Activated CD8-positive, alpha-beta memory T cell treated with anti-CD3 and anti-CD28 coated beads for 48 hours (primary cell): ENCODE measurements at regions not wholly inside any gene's neighbourhood (a gene's known extent, or its start where the extent isn't known, plus 50 kb on each side); places are given as distances from the start of the nearest gene placed in this dataset.
"Not testable (repeated sequence)": the region's sequence is repeated elsewhere in the genome, so short reads cannot be mapped to it uniquely, and the experiment has no call there.

Source experiments
- DNase-seq, 3 experiments: peaks; one replicate each; pipeline ENCODE4 v3.0.0-alpha.2; 2020; ENCODE audit warnings: low read depth in 2 of 3, low spot score in 2 of 3

DNA sequence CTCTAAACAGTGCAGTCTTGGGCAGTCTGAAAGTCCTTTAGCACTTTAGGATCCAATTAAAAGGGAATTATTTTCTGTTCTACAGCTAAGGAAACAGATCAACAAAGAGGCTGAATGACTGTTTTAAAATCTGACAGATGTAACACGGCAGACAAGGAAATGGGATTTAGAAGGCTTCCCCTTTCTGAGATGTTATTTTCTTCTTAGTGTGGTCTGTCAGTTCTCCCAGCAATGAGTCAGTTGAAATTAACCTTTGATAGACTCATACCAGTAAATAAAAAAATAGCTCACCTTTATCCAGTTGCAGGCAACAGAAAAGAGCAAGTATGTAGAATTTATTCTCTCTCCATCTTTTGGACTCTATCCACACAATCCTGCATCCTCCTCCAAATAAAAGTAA is 98.1 kb downstream of the NEDD1 start:
- no peak for DNase-seq

DNA sequence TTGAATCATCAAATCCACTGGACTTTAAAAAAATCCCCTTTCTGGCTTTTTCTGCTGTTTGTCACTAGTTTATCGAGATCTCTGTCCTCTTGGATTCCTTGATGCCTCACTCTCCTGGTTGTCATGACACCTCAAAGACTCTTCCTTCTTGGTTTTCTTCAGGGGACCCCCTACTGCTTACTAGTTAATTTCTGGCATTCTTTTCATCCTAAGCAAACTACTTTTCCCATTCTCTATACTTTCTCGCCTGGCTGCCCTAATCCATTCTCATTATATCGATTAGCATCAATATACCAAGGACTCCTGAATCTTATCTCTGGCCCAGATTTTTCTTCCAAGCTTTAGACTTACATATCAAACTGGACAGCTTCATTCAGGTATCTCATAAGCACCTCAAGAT is 98.6 kb downstream of the NEDD1 start:
- no peak for DNase-seq

DNA sequence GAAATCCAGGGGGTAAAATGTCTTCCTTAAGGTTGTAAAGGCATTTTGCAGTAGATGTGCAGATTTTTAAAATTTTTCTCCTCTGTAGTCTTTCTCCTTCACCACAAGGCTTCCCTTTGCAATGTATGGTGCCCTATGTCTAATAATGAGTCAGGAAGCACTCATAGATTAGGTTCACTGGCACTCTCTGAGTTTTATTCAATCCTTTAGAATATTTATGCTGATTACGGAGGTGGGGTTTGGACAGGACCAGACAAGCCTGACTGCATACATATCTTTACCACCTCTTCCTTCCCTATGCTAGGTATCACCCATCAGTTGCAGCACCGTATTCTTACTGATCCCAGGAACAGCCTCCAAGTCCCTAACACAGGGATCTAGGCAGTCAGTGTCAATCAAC is 99.5 kb downstream of the NEDD1 start:
- no peak for DNase-seq

GRCh38 chr12:97016163-97016562 is 109.1 kb downstream of the NEDD1 start:
- DNase-seq: no peak

- no peak for DNase-seq
Observed at GRCh38 chr12:97017213-97017612, 110.2 kb downstream of the NEDD1 start.

GRCh38 chr12:97022536-97023230 is 115.6 kb downstream of the NEDD1 start:
- DNase-seq: no peak

- DNase-seq: no peak
Observed at GRCh38 chr12:97024393-97024792, 117.3 kb downstream of the NEDD1 start.

DNA sequence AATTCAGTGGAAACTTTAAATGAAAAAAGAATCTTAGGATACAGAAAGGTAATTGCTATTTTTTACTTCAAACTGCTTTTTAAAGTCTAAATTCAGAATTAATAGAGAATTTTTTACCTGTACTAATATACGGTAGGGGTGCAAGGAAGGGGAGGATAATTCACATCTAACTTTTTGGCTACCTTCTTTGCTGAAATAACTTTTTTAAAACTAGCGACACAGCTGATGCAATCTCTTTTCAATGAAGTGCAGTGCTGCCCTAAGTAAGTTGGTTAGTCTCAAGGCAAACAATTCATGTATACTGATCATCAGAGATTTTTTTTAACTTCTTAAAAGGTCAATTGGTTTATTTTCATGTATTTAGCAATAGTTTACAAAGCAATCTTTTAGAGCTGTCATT is 119.8 kb downstream of the NEDD1 start:
- no peak for DNase-seq

DNA sequence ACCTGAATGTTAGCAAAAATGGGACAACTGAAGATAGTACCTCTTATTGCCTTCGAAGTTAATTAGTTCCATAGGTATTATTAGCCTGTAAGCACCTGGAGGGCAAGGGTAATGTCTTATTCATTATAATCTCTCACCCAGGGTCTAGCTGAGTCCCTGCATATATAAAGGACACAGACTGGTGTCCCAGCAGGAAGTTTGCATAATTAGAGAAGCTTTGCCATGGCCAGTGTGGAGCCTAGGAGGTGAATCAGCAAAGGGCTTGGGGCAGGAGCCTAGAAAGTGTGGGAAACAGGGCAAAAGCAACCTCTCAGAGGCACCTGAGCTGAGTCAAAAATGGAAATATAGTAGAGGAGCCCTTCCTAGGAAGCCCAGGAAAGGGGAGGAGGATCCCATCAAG is 120.4 kb downstream of the NEDD1 start:
- DNase-seq: no peak

GRCh38 chr12:97038131-97038530 is 131.1 kb downstream of the NEDD1 start:
- no peak for DNase-seq

- DNase-seq: no peak
Observed at GRCh38 chr12:97038834-97039233, 131.8 kb downstream of the NEDD1 start.

DNA sequence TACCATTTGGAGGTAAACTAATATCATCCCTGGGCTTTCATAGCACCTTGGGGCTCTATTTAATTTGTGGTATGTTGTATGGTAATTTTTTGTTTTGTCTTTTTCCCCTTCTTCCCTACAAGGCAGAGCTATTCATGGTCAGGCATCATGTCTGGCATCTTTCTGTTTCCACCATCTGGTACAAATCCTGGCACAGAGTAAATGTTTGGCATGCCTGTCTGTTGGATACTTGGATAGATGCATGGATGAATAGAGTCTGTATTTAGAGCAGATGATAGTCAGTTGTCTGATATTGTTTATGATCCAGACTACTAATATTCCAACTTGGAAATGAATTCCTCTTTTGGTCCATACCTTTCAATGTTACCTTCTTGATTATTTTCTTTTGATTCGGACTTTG is 139.8 kb downstream of the NEDD1 start:
- DNase-seq: no peak

GRCh38 chr12:97047361-97047760 is 140.3 kb downstream of the NEDD1 start:
- DNase-seq: no peak

- no peak for DNase-seq
Observed at GRCh38 chr12:97048421-97049035, 141.5 kb downstream of the NEDD1 start.

DNA sequence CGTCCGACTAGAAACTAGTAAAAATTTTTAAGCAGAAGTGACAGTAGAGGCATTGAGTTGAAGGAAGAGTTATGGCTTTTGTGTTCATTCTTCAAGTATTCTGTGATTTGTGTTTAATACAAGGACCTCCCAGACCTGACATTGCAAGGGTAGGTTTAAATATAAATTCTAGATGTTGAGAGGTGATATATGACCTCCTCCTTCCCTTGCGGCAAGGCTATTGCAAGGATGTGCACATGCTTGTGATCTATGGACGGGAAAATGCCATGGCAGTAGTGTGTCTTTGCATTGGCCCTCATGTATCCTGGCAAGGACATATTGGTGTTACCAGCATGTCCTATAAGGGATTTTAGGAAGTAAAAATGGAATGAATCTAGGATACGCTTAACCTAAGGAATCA is 143.5 kb downstream of the NEDD1 start:
- DNase-seq: no peak

- no peak for DNase-seq
Observed at GRCh38 chr12:97051341-97051740, 144.3 kb downstream of the NEDD1 start.

DNA sequence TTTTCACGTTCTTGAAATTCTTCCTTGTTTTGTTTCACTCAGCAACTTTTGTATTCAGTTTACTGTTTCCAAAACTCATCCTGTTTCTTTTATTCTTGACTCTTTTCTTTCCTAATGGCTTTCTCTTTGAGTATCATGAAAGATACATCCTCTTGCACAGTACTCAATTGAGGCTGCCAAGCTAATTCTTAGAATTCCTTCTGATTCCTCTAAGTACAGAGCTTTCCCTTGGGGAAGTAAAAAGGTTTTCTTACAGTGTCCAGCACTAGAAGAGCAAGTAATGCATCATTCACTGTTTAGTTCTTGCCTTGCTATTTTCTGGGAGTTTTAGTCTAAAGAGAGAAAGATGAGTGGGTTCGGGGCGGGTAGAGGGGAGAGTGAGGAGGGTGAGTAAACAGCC is 154.1 kb downstream of the NEDD1 start:
- no peak for DNase-seq

DNA sequence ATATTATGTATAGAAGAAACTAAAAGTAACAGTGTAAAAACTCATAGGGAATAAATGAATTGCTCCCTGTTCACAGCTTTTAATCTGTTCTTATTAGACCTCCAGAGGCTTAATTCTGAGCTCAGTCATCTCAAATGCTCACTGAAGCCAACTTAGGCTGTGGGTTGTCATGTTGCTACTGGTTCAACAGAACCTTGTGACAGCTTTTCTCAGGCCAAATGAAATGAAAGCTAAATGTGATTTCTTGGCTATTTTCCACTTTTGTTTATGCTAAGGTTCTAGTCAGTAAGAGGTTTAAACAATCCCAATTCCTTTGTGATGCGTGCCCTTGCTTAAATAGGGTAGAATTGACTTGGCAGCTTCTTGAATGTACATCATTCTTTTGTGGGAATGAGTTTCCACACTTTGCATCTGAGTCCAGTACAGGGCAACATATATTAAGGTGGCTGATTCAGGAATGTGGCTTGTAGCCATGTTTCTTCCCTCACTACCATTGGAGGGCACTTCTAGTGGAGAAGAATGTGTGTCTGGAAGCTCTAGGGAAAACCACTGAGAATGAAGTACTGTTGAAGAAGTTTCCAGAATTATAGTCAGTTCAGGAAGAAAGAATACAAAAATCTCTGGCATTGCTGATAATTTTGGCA is 156.4 kb downstream of the NEDD1 start:
- no peak for DNase-seq

- DNase-seq: no peak
Observed at GRCh38 chr12:97075161-97075933, 168.3 kb downstream of the NEDD1 start.

DNA sequence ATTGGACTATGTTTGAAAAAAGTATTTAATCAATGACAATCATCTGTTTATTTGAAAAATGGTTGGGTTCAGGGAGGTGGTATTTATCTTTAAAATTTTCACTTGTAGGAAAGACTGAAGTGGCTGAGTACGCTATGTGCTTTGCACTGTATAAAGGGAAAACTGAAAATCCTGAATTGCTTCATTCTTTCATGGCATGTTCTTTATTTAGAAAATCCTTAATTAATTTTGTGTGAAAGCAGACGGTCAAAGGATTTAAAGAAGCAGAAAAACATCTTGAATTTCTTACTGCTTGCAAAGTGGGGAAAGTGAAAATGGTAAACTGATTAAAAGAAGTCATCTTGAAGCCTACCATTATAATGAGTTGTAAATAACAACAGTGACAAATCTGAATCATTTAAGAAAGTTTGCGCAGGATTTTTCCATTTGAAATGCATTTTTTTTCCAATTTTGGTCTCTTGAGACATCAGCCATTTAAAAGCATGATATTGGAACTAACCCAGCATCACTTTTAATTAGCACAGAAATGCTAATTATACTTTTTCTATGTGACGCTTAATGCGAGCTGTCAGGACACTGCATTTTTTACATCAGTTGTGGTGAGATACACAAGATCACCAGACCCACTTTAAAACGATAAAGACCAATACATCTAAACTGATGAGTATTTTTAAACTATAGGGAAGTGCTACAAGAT is 169.0 kb downstream of the NEDD1 start:
- no peak for DNase-seq

DNA sequence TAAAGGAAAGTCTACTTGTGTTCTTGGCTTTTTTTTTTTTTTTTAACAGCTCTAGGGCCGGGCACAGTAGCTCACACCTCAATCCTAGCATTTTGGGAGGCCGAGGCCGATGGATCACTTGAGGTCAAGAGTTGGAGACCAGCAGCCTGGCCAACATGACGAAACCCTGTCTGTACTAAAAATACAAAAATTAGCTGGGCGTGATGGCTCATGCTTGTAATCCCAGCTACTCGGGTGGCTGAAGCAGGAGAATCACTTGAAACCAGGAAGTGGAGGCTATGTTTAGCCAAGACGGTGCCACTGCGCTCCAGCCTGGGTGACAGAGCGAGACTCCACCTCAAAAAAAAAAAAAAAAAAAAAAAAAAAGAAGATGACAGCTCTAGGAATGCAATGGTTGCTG is 169.9 kb downstream of the NEDD1 start:
- DNase-seq: not testable (repeated sequence)
